Mucosa of descending colon (tissue), 3 donors: ENCODE measurements at regions not wholly inside any gene's neighbourhood (a gene's known extent, or its start where the extent isn't known, plus 50 kb on each side); places are given as distances from the start of the nearest gene placed in this dataset.

Experiments used
- ATAC-seq: fragments of 200-7000 bp; cut with Tn5 transposase; one replicate; pipeline ENCODE4 v1.9.1; 2020; ENCODE audit warnings: mild to moderate bottlenecking, moderate library complexity
- DNase-seq, 3 donors: peaks; one replicate each; pipeline ENCODE4 v3.0.0-alpha.2; 2020
- H3K36me3 ChIP-seq: fragments of 200-600 bp; one replicate; pipeline ENCODE4 v1.8.0; 2021; ENCODE audit warnings: low read depth, mild to moderate bottlenecking
- H3K4me1 ChIP-seq: fragments of 200-600 bp; one replicate; pipeline ENCODE4 v1.8.0; 2021; ENCODE audit warnings: low read depth, mild to moderate bottlenecking
- H3K4me3 ChIP-seq: fragments of 200-600 bp; one replicate; pipeline ENCODE4 v1.8.0; 2021; ENCODE audit warnings: mild to moderate bottlenecking
- H3K9me3 ChIP-seq: fragments of 200-600 bp; one replicate; pipeline ENCODE4 v1.8.0; 2021; ENCODE audit warnings: mild to moderate bottlenecking
- intact Hi-C, 2 donors: fragments of 100-400 bp; cut with DNase I in 1 of 2; cut with micrococcal nuclease in 1 of 2; formaldehyde crosslinking; loops; one replicate each; pipeline versions ENCODE4 v1.11.0 to v1.11.1; 2022; cut with DNase I, micrococcal nuclease
- TF ChIP-seq, protein P1 (sequence below): fragments of 200-600 bp; IDR thresholded peaks from one replicate; pipeline ENCODE4 v1.8.0; 2022; ENCODE audit warnings: antibody characterized with exemption, mild to moderate bottlenecking
- donor health status: DM: no; HTN: no; CAD: no; lungs with moderate emphysema.
- donor health status: DM: no; HTN: no; CAD: no.
- donor health status: DM: no; HTN: yes; CAD: no.

DNA sequence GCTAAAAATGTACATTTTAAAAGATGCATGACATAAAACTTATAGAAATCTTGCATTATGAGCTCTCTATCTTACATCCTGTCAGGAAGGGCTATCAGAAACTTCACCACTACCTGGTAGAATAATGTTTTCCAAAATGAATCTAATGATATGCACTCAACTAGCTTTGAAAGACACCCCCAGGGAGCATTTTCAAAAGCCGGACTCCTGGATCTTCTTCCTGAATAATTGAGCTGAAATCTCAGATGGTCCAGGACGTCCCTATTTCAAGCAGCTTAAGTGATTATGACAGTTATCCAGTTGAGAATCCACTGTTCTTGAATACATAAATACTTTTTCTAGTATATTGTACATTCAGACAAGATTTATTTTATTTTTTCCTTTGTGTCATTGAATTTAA, 200.6 kb upstream of the MGAT4C start:
- no peak overlapping the region for H3K4me3 ChIP-seq
- DNase-seq: no peak
- ATAC-seq: no peak
- intact Hi-C loops: no loop called here
- H3K4me1 ChIP-seq: no peaks in the 10 kb centered on the region
- TF ChIP-seq, protein P1, sequence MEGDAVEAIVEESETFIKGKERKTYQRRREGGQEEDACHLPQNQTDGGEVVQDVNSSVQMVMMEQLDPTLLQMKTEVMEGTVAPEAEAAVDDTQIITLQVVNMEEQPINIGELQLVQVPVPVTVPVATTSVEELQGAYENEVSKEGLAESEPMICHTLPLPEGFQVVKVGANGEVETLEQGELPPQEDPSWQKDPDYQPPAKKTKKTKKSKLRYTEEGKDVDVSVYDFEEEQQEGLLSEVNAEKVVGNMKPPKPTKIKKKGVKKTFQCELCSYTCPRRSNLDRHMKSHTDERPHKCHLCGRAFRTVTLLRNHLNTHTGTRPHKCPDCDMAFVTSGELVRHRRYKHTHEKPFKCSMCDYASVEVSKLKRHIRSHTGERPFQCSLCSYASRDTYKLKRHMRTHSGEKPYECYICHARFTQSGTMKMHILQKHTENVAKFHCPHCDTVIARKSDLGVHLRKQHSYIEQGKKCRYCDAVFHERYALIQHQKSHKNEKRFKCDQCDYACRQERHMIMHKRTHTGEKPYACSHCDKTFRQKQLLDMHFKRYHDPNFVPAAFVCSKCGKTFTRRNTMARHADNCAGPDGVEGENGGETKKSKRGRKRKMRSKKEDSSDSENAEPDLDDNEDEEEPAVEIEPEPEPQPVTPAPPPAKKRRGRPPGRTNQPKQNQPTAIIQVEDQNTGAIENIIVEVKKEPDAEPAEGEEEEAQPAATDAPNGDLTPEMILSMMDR: no peak
- no peaks in the 10 kb centered on the region for H3K9me3 ChIP-seq
- H3K36me3 ChIP-seq: no peaks in the 10 kb centered on the region

DNA sequence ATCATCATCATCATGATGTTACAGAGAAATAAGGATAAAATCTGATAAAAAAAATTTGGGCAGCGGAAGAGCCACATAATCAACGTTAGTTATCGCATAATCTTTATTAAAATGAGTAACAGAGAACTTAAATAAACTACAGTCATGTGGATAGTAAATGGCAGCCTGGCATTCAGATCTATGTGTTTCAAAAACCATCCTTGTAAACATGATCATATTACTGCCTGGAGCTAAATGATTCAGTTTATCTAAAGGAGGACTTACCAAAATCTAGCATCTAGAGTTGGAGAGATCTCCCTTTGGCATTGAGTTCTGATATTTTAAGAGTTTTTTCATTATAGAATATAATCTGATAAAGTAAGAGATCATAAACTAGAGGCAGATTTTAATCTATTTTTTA, 200.1 kb upstream of the MGAT4C start:
- ATAC-seq (no peak), DNase-seq (no peak)
- TF ChIP-seq, protein P1: no peak
- H3K4me1 ChIP-seq: no peaks in the 10 kb centered on the region
- no peaks in the 10 kb centered on the region for H3K36me3 ChIP-seq
- intact Hi-C loops: no loop called here
- no peaks in the 10 kb centered on the region for H3K9me3 ChIP-seq
- no peak overlapping the region for H3K4me3 ChIP-seq

DNA sequence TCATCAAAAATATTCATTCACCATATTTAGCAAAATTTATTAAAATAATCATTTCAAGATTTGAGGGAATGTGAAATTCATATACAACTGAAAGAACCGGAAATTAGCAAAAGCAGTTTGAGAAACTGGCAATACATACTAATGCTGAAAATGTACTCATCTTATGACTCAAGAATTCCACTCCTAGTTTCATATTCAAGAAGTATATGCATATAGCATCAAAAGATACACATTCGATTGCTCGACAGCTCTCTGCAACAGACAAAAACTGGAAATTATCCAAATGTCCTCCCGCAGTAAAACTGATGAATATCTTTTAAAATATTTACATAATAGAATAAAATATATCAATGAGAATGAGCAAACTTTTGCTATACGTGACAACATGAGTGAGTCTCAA, 189.2 kb upstream of the MGAT4C start:
- Histone ChIP-seq H3K4me1 (no peaks in the 10 kb centered on the region), H3K9me3 (no peaks in the 10 kb centered on the region), H3K4me3 (no peak overlapping the region), H3K36me3 (no peaks in the 10 kb centered on the region)
- ATAC-seq (no peak), DNase-seq (no peak)
- TF ChIP-seq, protein P1: no peak
- intact Hi-C loops: no loop called here

DNA sequence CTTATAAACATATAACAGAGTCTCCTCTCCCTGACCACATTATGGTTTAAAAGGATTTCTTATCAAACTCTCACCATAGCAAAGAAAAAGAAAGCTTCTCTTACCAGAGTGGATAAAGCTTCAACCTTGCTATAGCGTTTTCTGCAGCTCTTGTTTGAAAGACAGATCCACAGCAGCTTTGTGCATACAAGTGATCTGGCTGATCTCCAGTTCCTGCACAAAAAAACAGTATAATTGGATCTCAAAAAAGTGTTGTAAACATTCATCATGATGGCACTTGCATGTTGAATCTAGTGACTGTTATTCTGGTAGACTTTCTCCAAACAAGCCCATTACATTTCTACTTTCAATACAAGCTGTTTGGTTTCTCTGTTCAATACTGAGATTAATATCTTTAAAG, 178.9 kb upstream of the MGAT4C start:
- intact Hi-C loops: no loop called here

DNA sequence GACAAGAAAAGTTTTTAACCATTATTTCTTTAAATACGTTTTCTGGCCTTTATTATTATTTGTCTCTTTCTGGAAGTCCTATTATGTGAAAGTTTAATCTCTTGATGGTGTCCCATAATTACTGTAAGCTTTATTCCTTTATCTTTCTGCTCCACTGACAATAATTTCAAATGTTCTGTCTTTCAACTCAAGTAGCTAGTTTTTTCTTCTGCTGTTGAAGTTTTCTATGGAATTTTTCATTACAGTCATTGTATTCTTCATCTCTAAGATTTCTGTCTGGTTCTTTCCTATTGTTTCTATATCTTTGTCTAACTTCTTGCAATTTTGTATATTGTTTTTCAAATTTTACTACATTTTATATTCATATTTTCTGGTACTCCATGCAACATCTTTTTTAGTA, 173.6 kb upstream of the MGAT4C start:
- Histone ChIP-seq H3K36me3 (no peaks in the 10 kb centered on the region), H3K4me3 (no peak overlapping the region), H3K4me1 (no peaks in the 10 kb centered on the region), H3K9me3 (peaks cover 7% of the 10 kb centered on the region)
- intact Hi-C loops: no loop called here
- TF ChIP-seq, protein P1: no peak
- no peak for ATAC-seq
- no peak for DNase-seq

More for the DNA sequence above, 178.9 kb upstream of the MGAT4C start:
- H3K36me3 ChIP-seq: no peaks in the 10 kb centered on the region
- ATAC-seq (no peak), DNase-seq (no peak)
- TF ChIP-seq, protein P1: no peak
- no peak overlapping the region for H3K4me3 ChIP-seq
- H3K4me1 ChIP-seq: no peaks in the 10 kb centered on the region
- peaks cover 4% of the 10 kb centered on the region for H3K9me3 ChIP-seq

DNA sequence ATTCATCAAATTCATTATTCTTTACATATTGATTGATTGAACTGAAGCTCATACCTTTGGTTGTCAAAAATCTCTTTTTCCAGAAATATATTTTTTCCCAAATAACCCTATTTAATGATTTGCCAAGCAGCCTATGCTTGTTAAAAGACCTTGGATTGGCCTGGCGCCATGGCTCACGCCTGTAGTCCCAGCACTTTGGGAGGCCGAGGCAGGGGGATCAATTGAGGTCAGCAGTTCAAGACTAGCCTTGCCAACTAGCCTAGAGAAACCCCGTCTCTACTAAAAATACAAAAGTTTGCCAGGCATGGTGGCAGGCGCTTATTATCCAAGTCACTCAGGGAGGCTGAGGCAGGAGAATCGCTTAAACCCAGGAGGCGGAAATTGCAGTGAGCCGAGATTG, 165.1 kb upstream of the MGAT4C start:
- DNase-seq (no peak), ATAC-seq (no peak)
- TF ChIP-seq, protein P1: no peak
- no peaks in the 10 kb centered on the region for H3K9me3 ChIP-seq
- H3K4me1 ChIP-seq: no peaks in the 10 kb centered on the region
- intact Hi-C loops: no loop called here
- H3K36me3 ChIP-seq: no peaks in the 10 kb centered on the region
- H3K4me3 ChIP-seq: no peak overlapping the region
